Upper lobe of right lung (tissue), 1 donor: ENCODE measurements at regions not wholly inside any gene's neighbourhood (a gene's known extent, or its start where the extent isn't known, plus 50 kb on each side); places are given as distances from the start of the nearest gene placed in this dataset.

Experiments used
- ATAC-seq: fragments of 200-7000 bp; cut with Tn5 transposase; one replicate; pipeline ENCODE4 v1.9.1; 2020; ENCODE audit warnings: mild to moderate bottlenecking, moderate library complexity
- DNase-seq: peaks from one replicate; pipeline ENCODE4 v3.0.0-alpha.2; 2020
- H3K27ac ChIP-seq: fragments of 200-600 bp; one replicate; pipeline ENCODE4 v1.8.0; 2022
- H3K27me3 ChIP-seq: fragments of 200-600 bp; one replicate; pipeline ENCODE4 v1.8.0; 2022; ENCODE audit warnings: mild to moderate bottlenecking
- H3K36me3 ChIP-seq: fragments of 200-600 bp; one replicate; pipeline ENCODE4 v1.8.0; 2022
- H3K4me1 ChIP-seq: fragments of 200-600 bp; one replicate; pipeline ENCODE4 v1.8.0; 2022
- H3K4me3 ChIP-seq: fragments of 200-600 bp; one replicate; pipeline ENCODE4 v1.8.0; 2022; ENCODE audit warnings: mild to moderate bottlenecking
- H3K9me3 ChIP-seq: fragments of 200-600 bp; one replicate; pipeline ENCODE4 v1.8.0; 2022
- intact Hi-C: fragments of 100-400 bp; cut with DNase I; formaldehyde crosslinking; loops from one replicate; pipeline ENCODE4 v1.11.0; 2022
- TF ChIP-seq, protein P1 (sequence below): fragments of 200-600 bp; IDR thresholded peaks from one replicate; pipeline ENCODE4 v1.8.0; 2022; ENCODE audit warnings: antibody characterized with exemption
- donor health status: DM: no; HTN: yes; CAD: no; lungs with severe emphysema.

DNA sequence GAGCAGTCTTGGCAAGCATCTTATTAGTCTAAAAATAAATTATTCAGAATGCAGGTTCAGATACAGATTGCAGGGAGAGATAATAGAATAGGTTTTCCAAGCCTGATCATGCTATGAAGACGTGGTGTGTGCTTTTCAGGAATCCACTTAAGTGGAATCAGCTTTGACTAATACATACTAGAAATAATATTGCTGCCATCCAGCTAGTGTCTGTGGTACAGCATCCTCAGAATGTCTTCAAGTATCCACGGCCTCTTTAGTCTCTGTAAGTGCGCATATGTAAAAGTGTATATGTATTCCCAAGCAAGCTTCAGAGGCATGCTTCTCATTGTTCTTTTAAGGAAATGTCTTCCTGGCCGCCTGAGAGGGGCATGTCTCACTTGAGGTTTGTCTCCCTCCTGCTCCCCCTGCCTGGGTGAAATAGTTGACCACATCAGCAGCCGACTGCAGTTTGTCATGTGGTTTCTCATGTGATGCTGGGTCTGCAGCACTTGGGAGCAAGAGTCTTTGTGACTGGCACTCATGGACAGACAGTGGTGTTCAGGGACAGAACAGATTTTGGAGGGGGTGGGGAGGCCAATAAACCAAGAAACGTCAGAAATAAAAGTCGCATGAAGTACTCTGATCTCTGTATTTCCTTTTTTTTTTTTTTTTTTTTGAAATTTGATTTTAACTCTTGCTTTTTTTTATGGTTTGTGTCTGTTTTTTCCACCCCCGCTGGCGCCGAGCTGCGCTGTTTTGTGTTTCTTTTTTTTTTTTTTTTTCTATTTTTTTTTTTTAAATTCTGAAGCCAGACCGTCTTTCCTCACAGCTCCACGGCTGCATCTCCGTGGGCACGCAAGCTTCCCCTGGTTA, 150.8 kb downstream of the PRL start:
- no peaks in the 10 kb centered on the region for H3K36me3 ChIP-seq
- no peaks in the 10 kb centered on the region for H3K9me3 ChIP-seq
- intact Hi-C loops = no loop called here
- DNase-seq (no peak), ATAC-seq (no peak)
- H3K27me3 ChIP-seq = no peaks in the 10 kb centered on the region
- peaks cover 8% of the 10 kb centered on the region for H3K4me1 ChIP-seq
- TF ChIP-seq, protein P1, sequence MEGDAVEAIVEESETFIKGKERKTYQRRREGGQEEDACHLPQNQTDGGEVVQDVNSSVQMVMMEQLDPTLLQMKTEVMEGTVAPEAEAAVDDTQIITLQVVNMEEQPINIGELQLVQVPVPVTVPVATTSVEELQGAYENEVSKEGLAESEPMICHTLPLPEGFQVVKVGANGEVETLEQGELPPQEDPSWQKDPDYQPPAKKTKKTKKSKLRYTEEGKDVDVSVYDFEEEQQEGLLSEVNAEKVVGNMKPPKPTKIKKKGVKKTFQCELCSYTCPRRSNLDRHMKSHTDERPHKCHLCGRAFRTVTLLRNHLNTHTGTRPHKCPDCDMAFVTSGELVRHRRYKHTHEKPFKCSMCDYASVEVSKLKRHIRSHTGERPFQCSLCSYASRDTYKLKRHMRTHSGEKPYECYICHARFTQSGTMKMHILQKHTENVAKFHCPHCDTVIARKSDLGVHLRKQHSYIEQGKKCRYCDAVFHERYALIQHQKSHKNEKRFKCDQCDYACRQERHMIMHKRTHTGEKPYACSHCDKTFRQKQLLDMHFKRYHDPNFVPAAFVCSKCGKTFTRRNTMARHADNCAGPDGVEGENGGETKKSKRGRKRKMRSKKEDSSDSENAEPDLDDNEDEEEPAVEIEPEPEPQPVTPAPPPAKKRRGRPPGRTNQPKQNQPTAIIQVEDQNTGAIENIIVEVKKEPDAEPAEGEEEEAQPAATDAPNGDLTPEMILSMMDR = no peak
- no peak overlapping the region for H3K4me3 ChIP-seq
- no peak overlapping the region for H3K27ac ChIP-seq

GRCh38 chr6:22146678-22146930, 150.2 kb downstream of the PRL start:
- ATAC-seq (no peak), DNase-seq (no peak)
- Histone ChIP-seq H3K27ac (no peak overlapping the region), H3K27me3 (no peaks in the 10 kb centered on the region), H3K4me3 (peak overlapping the region; percentile 19), H3K9me3 (no peaks in the 10 kb centered on the region), H3K4me1 (peaks cover 8% of the 10 kb centered on the region), H3K36me3 (no peaks in the 10 kb centered on the region)
- TF ChIP-seq, protein P1 = no peak
- intact Hi-C loops = no loop called here

GRCh38 chr6:22146931-22147701, 149.7 kb downstream of the PRL start:
- no peak for ATAC-seq
- Histone ChIP-seq H3K9me3 (no peaks in the 10 kb centered on the region), H3K4me1 (peaks cover 8% of the 10 kb centered on the region), H3K27ac (no peak overlapping the region), H3K4me3 (peak overlapping the region; percentile 19), H3K27me3 (no peaks in the 10 kb centered on the region), H3K36me3 (no peaks in the 10 kb centered on the region)
- TF ChIP-seq, protein P1 = no peak
- intact Hi-C loops = no loop called here
- no peak for DNase-seq

- no peaks in the 10 kb centered on the region for H3K9me3 ChIP-seq
- H3K27me3 ChIP-seq = no peaks in the 10 kb centered on the region
- TF ChIP-seq, protein P1 = no peak
- no peak overlapping the region for H3K4me3 ChIP-seq
- DNase-seq (no peak), ATAC-seq (peak; percentile 78)
- H3K4me1 ChIP-seq = peaks cover 8% of the 10 kb centered on the region
- intact Hi-C loops = no loop called here
- H3K36me3 ChIP-seq = no peaks in the 10 kb centered on the region
- H3K27ac ChIP-seq = no peak overlapping the region
Measured at GRCh38 chr6:22147921-22148776, 148.7 kb downstream of the PRL start.

DNA sequence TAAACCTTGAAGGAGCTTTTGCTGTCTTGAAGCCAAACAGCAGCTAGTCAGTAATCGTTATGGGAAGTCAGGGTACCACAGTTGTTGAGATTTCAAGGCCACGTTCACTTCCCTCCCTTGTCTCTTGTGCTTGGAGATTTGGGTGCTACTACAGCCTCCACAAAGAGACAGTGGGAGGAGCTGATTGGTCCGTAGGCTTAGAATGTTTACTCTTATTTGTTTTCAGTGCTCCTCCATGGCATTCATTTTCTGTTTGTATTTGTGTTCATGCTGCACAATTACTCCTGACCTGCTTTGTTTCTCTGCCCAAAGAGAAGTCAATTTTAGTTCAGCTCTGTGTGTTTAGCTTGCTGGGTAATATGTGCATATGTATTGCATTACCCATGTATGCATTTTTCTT, 147.7 kb downstream of the PRL start:
- ATAC-seq (no peak), DNase-seq (no peak)
- H3K27me3 ChIP-seq = no peaks in the 10 kb centered on the region
- no peaks in the 10 kb centered on the region for H3K36me3 ChIP-seq
- H3K4me3 ChIP-seq = no peak overlapping the region
- intact Hi-C loops = no loop called here
- peaks cover 8% of the 10 kb centered on the region for H3K4me1 ChIP-seq
- no peak overlapping the region for H3K27ac ChIP-seq
- H3K9me3 ChIP-seq = no peaks in the 10 kb centered on the region
- TF ChIP-seq, protein P1 = no peak
